IgD-negative memory B cell (primary cell): ENCODE measurements at regions not wholly inside any gene's neighbourhood (a gene's known extent, or its start where the extent isn't known, plus 50 kb on each side); places are given as distances from the start of the nearest gene placed in this dataset.

Source experiments
- H3K27ac Mint-ChIP-seq, 3 donors: one replicate each; pipeline ENCODE4 v1.8.0; 2020 to 2022; ENCODE audit warnings: mild to moderate bottlenecking in 3 of 3, mixed read lengths in 3 of 3, moderate library complexity in 1 of 3
- H3K27me3 Mint-ChIP-seq: one replicate; pipeline ENCODE4 v1.8.0; 2021; ENCODE audit warnings: mixed read lengths
- H3K36me3 Mint-ChIP-seq: one replicate; pipeline ENCODE4 v1.8.0; 2020; ENCODE audit warnings: mild to moderate bottlenecking, mixed read lengths
- H3K4me1 Mint-ChIP-seq, 3 donors: one replicate each; pipeline ENCODE4 v1.8.0; 2020 to 2022; ENCODE audit warnings: mixed read lengths in 3 of 3, mild to moderate bottlenecking in 1 of 3
- H3K4me3 Mint-ChIP-seq, 4 donors: one replicate each; pipeline ENCODE4 v1.8.0; 2020 to 2022; ENCODE audit warnings: mild to moderate bottlenecking in 4 of 4, mixed read lengths in 4 of 4, moderate library complexity in 3 of 4
- H3K9me3 Mint-ChIP-seq, 3 donors: one replicate each; pipeline ENCODE4 v1.8.0; 2020 to 2021; ENCODE audit warnings: mixed read lengths in 3 of 3, mild to moderate bottlenecking in 1 of 3

GRCh38 chr9:106648799-106649198 is 214.2 kb upstream of the ZNF462 start:
- no peaks in the 10 kb centered on the region for H3K36me3 Mint-ChIP-seq
- no peak overlapping the region for H3K27ac Mint-ChIP-seq
- no peak overlapping the region for H3K4me3 Mint-ChIP-seq
- peaks cover 0 to 17% (median 3%) of the 10 kb centered on the region in 3 donors for H3K9me3 Mint-ChIP-seq
- no peaks in the 10 kb centered on the region for H3K27me3 Mint-ChIP-seq
- H3K4me1 Mint-ChIP-seq, result no peaks in the 10 kb centered on the region

GRCh38 chr9:106649664-106650063 is 213.3 kb upstream of the ZNF462 start:
- no peak overlapping the region for H3K27ac Mint-ChIP-seq
- no peaks in the 10 kb centered on the region for H3K4me1 Mint-ChIP-seq
- peaks cover 2 to 14% (median 3%) of the 10 kb centered on the region in 3 donors for H3K9me3 Mint-ChIP-seq
- H3K36me3 Mint-ChIP-seq, result no peaks in the 10 kb centered on the region
- H3K4me3 Mint-ChIP-seq, result no peak overlapping the region
- H3K27me3 Mint-ChIP-seq, result no peaks in the 10 kb centered on the region

- peaks cover 0 to 10% (median 2%) of the 10 kb centered on the region in 3 donors for H3K9me3 Mint-ChIP-seq
- no peaks in the 10 kb centered on the region for H3K36me3 Mint-ChIP-seq
- H3K4me3 Mint-ChIP-seq, result no peak overlapping the region
- no peaks in the 10 kb centered on the region for H3K27me3 Mint-ChIP-seq
- no peak overlapping the region for H3K27ac Mint-ChIP-seq
- H3K4me1 Mint-ChIP-seq, result no peaks in the 10 kb centered on the region
Measured at GRCh38 chr9:106653213-106653612, 209.8 kb upstream of the ZNF462 start.

GRCh38 chr9:106655966-106656365 is 207.0 kb upstream of the ZNF462 start:
- H3K9me3 Mint-ChIP-seq, result peaks cover 0 to 5% (median 2%) of the 10 kb centered on the region in 3 donors
- no peaks in the 10 kb centered on the region for H3K36me3 Mint-ChIP-seq
- no peaks in the 10 kb centered on the region for H3K4me1 Mint-ChIP-seq

GRCh38 chr9:106657926-106658325 is 205.0 kb upstream of the ZNF462 start:
- Mint-ChIP-seq H3K9me3 (peaks cover 0 to 5% (median 2%) of the 10 kb centered on the region in 3 donors), H3K27me3 (no peaks in the 10 kb centered on the region), H3K36me3 (no peaks in the 10 kb centered on the region), H3K4me1 (no peaks in the 10 kb centered on the region), H3K27ac (no peak overlapping the region), H3K4me3 (no peak overlapping the region)

More at GRCh38 chr9:106655966-106656365, 207.0 kb upstream of the ZNF462 start:
- Mint-ChIP-seq H3K27me3 (no peaks in the 10 kb centered on the region), H3K4me3 (no peak overlapping the region), H3K27ac (no peak overlapping the region)

GRCh38 chr9:106668534-106668933 is 194.4 kb upstream of the ZNF462 start:
- H3K27ac Mint-ChIP-seq, result no peak overlapping the region
- no peaks in the 10 kb centered on the region for H3K9me3 Mint-ChIP-seq
- H3K4me1 Mint-ChIP-seq, result no peaks in the 10 kb centered on the region
- H3K36me3 Mint-ChIP-seq, result no peaks in the 10 kb centered on the region
- no peak overlapping the region for H3K4me3 Mint-ChIP-seq
- no peaks in the 10 kb centered on the region for H3K27me3 Mint-ChIP-seq

- peaks cover 0 to 5% (median 0%) of the 10 kb centered on the region in 3 donors for H3K9me3 Mint-ChIP-seq
- no peaks in the 10 kb centered on the region for H3K27me3 Mint-ChIP-seq
- H3K36me3 Mint-ChIP-seq, result no peaks in the 10 kb centered on the region
- no peak overlapping the region for H3K27ac Mint-ChIP-seq
- no peaks in the 10 kb centered on the region for H3K4me1 Mint-ChIP-seq
- no peak overlapping the region for H3K4me3 Mint-ChIP-seq
Measured at GRCh38 chr9:106669835-106670234, 193.1 kb upstream of the ZNF462 start.

- Mint-ChIP-seq H3K27ac (no peak overlapping the region), H3K4me3 (no peak overlapping the region), H3K9me3 (peaks cover 0 to 5% (median 0%) of the 10 kb centered on the region in 3 donors), H3K27me3 (no peaks in the 10 kb centered on the region), H3K36me3 (no peaks in the 10 kb centered on the region), H3K4me1 (no peaks in the 10 kb centered on the region)
Measured at GRCh38 chr9:106670418-106670817, 192.5 kb upstream of the ZNF462 start.

GRCh38 chr9:106675780-106676179 is 187.2 kb upstream of the ZNF462 start:
- H3K36me3 Mint-ChIP-seq, result no peaks in the 10 kb centered on the region
- H3K27me3 Mint-ChIP-seq, result no peaks in the 10 kb centered on the region
- H3K27ac Mint-ChIP-seq, result no peak overlapping the region
- no peaks in the 10 kb centered on the region for H3K4me1 Mint-ChIP-seq
- H3K9me3 Mint-ChIP-seq, result peaks cover 0 to 11% (median 3%) of the 10 kb centered on the region in 3 donors
- H3K4me3 Mint-ChIP-seq, result no peak overlapping the region

- H3K4me3 Mint-ChIP-seq, result no peak overlapping the region
- no peaks in the 10 kb centered on the region for H3K36me3 Mint-ChIP-seq
- no peaks in the 10 kb centered on the region for H3K27me3 Mint-ChIP-seq
- H3K27ac Mint-ChIP-seq, result no peak overlapping the region
- H3K4me1 Mint-ChIP-seq, result no peaks in the 10 kb centered on the region
- peaks cover 0 to 11% (median 3%) of the 10 kb centered on the region in 3 donors for H3K9me3 Mint-ChIP-seq
Measured at GRCh38 chr9:106677374-106677773, 185.6 kb upstream of the ZNF462 start.

GRCh38 chr9:106677830-106678229 is 185.1 kb upstream of the ZNF462 start:
- Mint-ChIP-seq H3K4me3 (no peak overlapping the region), H3K27me3 (no peaks in the 10 kb centered on the region), H3K4me1 (no peaks in the 10 kb centered on the region), H3K9me3 (peaks cover 0 to 11% (median 3%) of the 10 kb centered on the region in 3 donors), H3K27ac (no peak overlapping the region), H3K36me3 (no peaks in the 10 kb centered on the region)

GRCh38 chr9:106678273-106678672 is 184.7 kb upstream of the ZNF462 start:
- H3K4me3 Mint-ChIP-seq, result no peak overlapping the region
- H3K4me1 Mint-ChIP-seq, result no peaks in the 10 kb centered on the region
- no peaks in the 10 kb centered on the region for H3K27me3 Mint-ChIP-seq
- H3K36me3 Mint-ChIP-seq, result no peaks in the 10 kb centered on the region
- H3K9me3 Mint-ChIP-seq, result peaks cover 0 to 11% (median 3%) of the 10 kb centered on the region in 3 donors
- H3K27ac Mint-ChIP-seq, result no peak overlapping the region

- no peaks in the 10 kb centered on the region for H3K36me3 Mint-ChIP-seq
- peaks cover 3 to 6% (median 4%) of the 10 kb centered on the region in 3 donors for H3K9me3 Mint-ChIP-seq
- H3K27me3 Mint-ChIP-seq, result no peaks in the 10 kb centered on the region
- no peaks in the 10 kb centered on the region for H3K4me1 Mint-ChIP-seq
- H3K4me3 Mint-ChIP-seq, result no peak overlapping the region
- H3K27ac Mint-ChIP-seq, result no peak overlapping the region
Measured at GRCh38 chr9:106682420-106682819, 180.5 kb upstream of the ZNF462 start.

GRCh38 chr9:106683454-106683853 is 179.5 kb upstream of the ZNF462 start:
- no peak overlapping the region for H3K27ac Mint-ChIP-seq
- H3K27me3 Mint-ChIP-seq, result no peaks in the 10 kb centered on the region
- H3K4me1 Mint-ChIP-seq, result no peaks in the 10 kb centered on the region
- peaks cover 0 to 4% (median 3%) of the 10 kb centered on the region in 3 donors for H3K9me3 Mint-ChIP-seq
- no peaks in the 10 kb centered on the region for H3K36me3 Mint-ChIP-seq
- no peak overlapping the region for H3K4me3 Mint-ChIP-seq

GRCh38 chr9:106684940-106685695 is 177.8 kb upstream of the ZNF462 start:
- Mint-ChIP-seq H3K4me3 (no peak overlapping the region), H3K4me1 (no peaks in the 10 kb centered on the region), H3K9me3 (peaks cover 0 to 4% (median 0%) of the 10 kb centered on the region in 3 donors), H3K27ac (no peak overlapping the region), H3K27me3 (no peaks in the 10 kb centered on the region), H3K36me3 (no peaks in the 10 kb centered on the region)

- Mint-ChIP-seq H3K36me3 (no peaks in the 10 kb centered on the region), H3K27ac (no peak overlapping the region), H3K4me1 (no peaks in the 10 kb centered on the region), H3K27me3 (peaks cover 1% of the 10 kb centered on the region), H3K4me3 (no peak overlapping the region), H3K9me3 (peaks cover 3 to 4% (median 3%) of the 10 kb centered on the region in 3 donors)
Measured at GRCh38 chr9:106689089-106689488, 173.9 kb upstream of the ZNF462 start.
